Neural crest cell (in vitro differentiated cells): ENCODE measurements at regions not wholly inside any gene's neighbourhood (a gene's known extent, or its start where the extent isn't known, plus 50 kb on each side); places are given as distances from the start of the nearest gene placed in this dataset.
"Not testable (repeated sequence)": the region's sequence is repeated elsewhere in the genome, so short reads cannot be mapped to it uniquely, and the experiment has no call there.

Source experiments
- DNase-seq: peaks from one replicate; pipeline ENCODE4 v3.0.0; 2021; ENCODE audit warnings: low read depth, mixed read lengths, low spot score
- H3K27ac Mint-ChIP-seq: one replicate; pipeline ENCODE4 v1.8.0; 2021; ENCODE audit warnings: mild to moderate bottlenecking, mixed read lengths; ENCODE audit not compliant: unreplicated experiment
- H3K27me3 Mint-ChIP-seq: 2 replicates; pipeline ENCODE4 v1.8.0; 2021; ENCODE audit warnings: low read depth, mild to moderate bottlenecking, mixed read lengths
- H3K36me3 Mint-ChIP-seq: 2 replicates; pipeline ENCODE4 v1.8.0; 2021; ENCODE audit warnings: low read depth, mild to moderate bottlenecking, mixed read lengths
- H3K4me1 Mint-ChIP-seq: 2 replicates; pipeline ENCODE4 v1.8.0; 2021; ENCODE audit warnings: mixed read lengths
- H3K4me3 Mint-ChIP-seq: one replicate; pipeline ENCODE4 v1.8.0; 2021; ENCODE audit warnings: mild to moderate bottlenecking, mixed read lengths
- H3K9me3 Mint-ChIP-seq: 2 replicates; pipeline ENCODE4 v1.8.0; 2021; ENCODE audit warnings: mixed read lengths
- CTCF ChIP-seq: fragments of 200-600 bp; sonication (generic); conservative IDR thresholded peaks from 2 replicates; pipeline ENCODE4 v1.5.0; 2021; ENCODE audit warnings: antibody characterized with exemption, mild to moderate bottlenecking

GRCh38 chr7:89607792-89608191 is 546.5 kb upstream of the STEAP1 start:
- Mint-ChIP-seq H3K27ac (no peak overlapping the region), H3K9me3 (no peaks in the 10 kb centered on the region), H3K36me3 (no peaks in the 10 kb centered on the region), H3K4me1 (no peaks in the 10 kb centered on the region), H3K27me3 (peaks cover 2% of the 10 kb centered on the region), H3K4me3 (no peak overlapping the region)
- no peak for DNase-seq
- TF ChIP-seq CTCF, result no peak

GRCh38 chr7:89616829-89617228 is 537.4 kb upstream of the STEAP1 start:
- not testable (repeated sequence) for H3K36me3 Mint-ChIP-seq, H3K27me3 Mint-ChIP-seq, H3K4me1 Mint-ChIP-seq, H3K27ac Mint-ChIP-seq, DNase-seq, H3K4me3 Mint-ChIP-seq, H3K9me3 Mint-ChIP-seq

- Mint-ChIP-seq H3K9me3 (peaks cover 2% of the 10 kb centered on the region), H3K36me3 (no peaks in the 10 kb centered on the region), H3K4me1 (no peaks in the 10 kb centered on the region), H3K4me3 (no peak overlapping the region), H3K27me3 (no peaks in the 10 kb centered on the region), H3K27ac (no peak overlapping the region)
- no peak for TF ChIP-seq CTCF
- no peak for DNase-seq
Measured at GRCh38 chr7:89618274-89618673, 536.0 kb upstream of the STEAP1 start.

GRCh38 chr7:89621925-89622641 is 532.2 kb upstream of the STEAP1 start:
- DNase-seq, result no peak
- no peak for TF ChIP-seq CTCF
- H3K27ac Mint-ChIP-seq, result no peak overlapping the region
- H3K9me3 Mint-ChIP-seq, result peaks cover 2% of the 10 kb centered on the region
- no peaks in the 10 kb centered on the region for H3K36me3 Mint-ChIP-seq
- H3K4me1 Mint-ChIP-seq, result no peaks in the 10 kb centered on the region
- peaks cover 5% of the 10 kb centered on the region for H3K27me3 Mint-ChIP-seq
- no peak overlapping the region for H3K4me3 Mint-ChIP-seq

- H3K36me3 Mint-ChIP-seq, result no peaks in the 10 kb centered on the region
- no peak overlapping the region for H3K4me3 Mint-ChIP-seq
- TF ChIP-seq CTCF, result peak; percentile 85
- H3K4me1 Mint-ChIP-seq, result no peaks in the 10 kb centered on the region
- DNase-seq, result no peak
- no peak overlapping the region for H3K27ac Mint-ChIP-seq
- H3K27me3 Mint-ChIP-seq, result peaks cover 5% of the 10 kb centered on the region
- peaks cover 2% of the 10 kb centered on the region for H3K9me3 Mint-ChIP-seq
Measured at GRCh38 chr7:89623018-89623672, 531.1 kb upstream of the STEAP1 start.

- not testable (repeated sequence) for H3K27me3 Mint-ChIP-seq, H3K9me3 Mint-ChIP-seq, H3K4me3 Mint-ChIP-seq, H3K27ac Mint-ChIP-seq, H3K36me3 Mint-ChIP-seq, H3K4me1 Mint-ChIP-seq, DNase-seq
Measured at GRCh38 chr7:89624155-89624554, 530.1 kb upstream of the STEAP1 start.
